SK-N-SH treated with all-trans-retinoic acid at 6 μM for 48 hours (cell line): ENCODE measurements at regions not wholly inside any gene's neighbourhood (a gene's known extent, or its start where the extent isn't known, plus 50 kb on each side); places are given as distances from the start of the nearest gene placed in this dataset.

Experiments
- CREB5 ChIP-seq: fragments of 250-450 bp; sonication (Bioruptor Pico); IDR thresholded peaks from 2 replicates; pipeline ENCODE4 v1.5.1; 2020; ENCODE audit warnings: low read depth, mild to moderate bottlenecking, moderate library complexity
- ESRRG ChIP-seq: fragments of 250-450 bp; sonication (Bioruptor Pico); IDR thresholded peaks from 2 replicates; pipeline ENCODE4 v1.6.1; 2021; ENCODE audit warnings: mild to moderate bottlenecking
- PATZ1 ChIP-seq: fragments of 250-450 bp; sonication (Bioruptor Pico); IDR thresholded peaks from 2 replicates; pipeline ENCODE4 v1.8.0; 2020; ENCODE audit warnings: mild to moderate bottlenecking, moderate library complexity, borderline replicate concordance
- ZC3H10 ChIP-seq: fragments of 250-450 bp; sonication (Bioruptor Pico); IDR thresholded peaks from 2 replicates; pipeline ENCODE4 v1.5.1; 2021; ENCODE audit warnings: mild to moderate bottlenecking, moderate library complexity
- ZFP3 ChIP-seq: fragments of 250-450 bp; sonication (Bioruptor Pico); IDR thresholded peaks from 2 replicates; pipeline ENCODE4 v1.5.0; 2020; ENCODE audit warnings: mild to moderate bottlenecking, moderate library complexity

DNA sequence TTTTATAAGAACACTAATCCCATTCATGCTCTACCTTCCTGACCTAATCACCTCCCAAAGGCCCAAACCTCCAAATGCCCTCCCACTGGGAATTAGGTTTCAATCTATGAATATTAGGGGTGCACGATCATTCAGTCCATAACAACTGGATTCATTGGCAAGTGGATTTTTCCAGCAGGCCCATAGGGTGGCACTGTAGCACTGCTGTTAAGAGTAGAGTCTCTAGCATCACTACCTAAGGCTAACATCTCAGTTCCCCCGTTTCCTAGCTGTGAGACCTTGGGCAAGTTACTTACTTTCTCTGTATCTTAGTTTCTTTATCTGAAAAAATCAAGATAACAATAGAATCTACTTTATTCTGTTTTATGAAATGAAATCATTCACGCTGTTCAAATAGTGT lies 315.8 kb downstream of the STIM2 start:
- no peak for TF ChIP-seq ESRRG
- no peak for TF ChIP-seq PATZ1
- TF ChIP-seq ZC3H10 (CRISPR knock-in tag): no peak
- TF ChIP-seq CREB5 (CRISPR knock-in tag): no peak
- TF ChIP-seq ZFP3 (CRISPR knock-in tag): no peak
